ENCODE measurements at regions not wholly inside any gene's neighbourhood (a gene's known extent, or its start where the extent isn't known, plus 50 kb on each side); places are given as distances from the start of the nearest gene placed in this dataset.

GRCh38 chr7:47663851-47664250 lies 81.9 kb upstream of the TNS3 start:
- DNase-seq (ENCODE audit: low spot score): no peak

GRCh38 chr7:47663213-47663612 lies 81.3 kb upstream of the TNS3 start:
- DNase-seq (ENCODE audit: low spot score): no peak

GRCh38 chr7:47661051-47661714 lies 79.3 kb upstream of the TNS3 start:
- no peak for DNase-seq (ENCODE audit: low spot score)

GRCh38 chr7:47659664-47660462 lies 78.0 kb upstream of the TNS3 start:
- DNase-seq (ENCODE audit: low spot score): no peak

GRCh38 chr7:47658886-47659635 lies 77.2 kb upstream of the TNS3 start:
- DNase-seq (ENCODE audit: low spot score): no peak

- no peak for DNase-seq (ENCODE audit: low spot score)
Measured at GRCh38 chr7:47657126-47657525, 75.2 kb upstream of the TNS3 start.

- no peak for DNase-seq (ENCODE audit: low spot score)
Measured at GRCh38 chr7:47654672-47655298, 72.9 kb upstream of the TNS3 start.

- no peak for DNase-seq (ENCODE audit: low spot score)
Measured at GRCh38 chr7:47653550-47654411, 71.9 kb upstream of the TNS3 start.

GRCh38 chr7:47652591-47652990 lies 70.7 kb upstream of the TNS3 start:
- DNase-seq (ENCODE audit: low spot score): no peak

GRCh38 chr7:47651355-47652317 lies 69.7 kb upstream of the TNS3 start:
- DNase-seq (ENCODE audit: low spot score): no peak

GRCh38 chr7:47649919-47650318 lies 68.0 kb upstream of the TNS3 start:
- DNase-seq (ENCODE audit: low spot score): no peak

- no peak for DNase-seq (ENCODE audit: low spot score)
Measured at GRCh38 chr7:47648275-47648925, 66.5 kb upstream of the TNS3 start.

- DNase-seq (ENCODE audit: low spot score): no peak
Measured at GRCh38 chr7:47647918-47648250, 66.0 kb upstream of the TNS3 start.

- DNase-seq (ENCODE audit: low spot score): no peak
Measured at GRCh38 chr7:47647181-47647917, 65.4 kb upstream of the TNS3 start.

- DNase-seq (ENCODE audit: low spot score): no peak
Measured at GRCh38 chr7:47643716-47644400, 61.9 kb upstream of the TNS3 start.

- no peak for DNase-seq (ENCODE audit: low spot score)
Measured at GRCh38 chr7:47640265-47640664, 58.4 kb upstream of the TNS3 start.

- no peak for DNase-seq (ENCODE audit: low spot score)
Measured at GRCh38 chr7:47639495-47640110, 57.7 kb upstream of the TNS3 start.

- DNase-seq (ENCODE audit: low spot score): no peak
Measured at GRCh38 chr7:47638679-47639315, 56.9 kb upstream of the TNS3 start.
